ENCODE measurements at regions not wholly inside any gene's neighbourhood (a gene's known extent, or its start where the extent isn't known, plus 50 kb on each side); places are given as distances from the start of the nearest gene placed in this dataset.

DNA sequence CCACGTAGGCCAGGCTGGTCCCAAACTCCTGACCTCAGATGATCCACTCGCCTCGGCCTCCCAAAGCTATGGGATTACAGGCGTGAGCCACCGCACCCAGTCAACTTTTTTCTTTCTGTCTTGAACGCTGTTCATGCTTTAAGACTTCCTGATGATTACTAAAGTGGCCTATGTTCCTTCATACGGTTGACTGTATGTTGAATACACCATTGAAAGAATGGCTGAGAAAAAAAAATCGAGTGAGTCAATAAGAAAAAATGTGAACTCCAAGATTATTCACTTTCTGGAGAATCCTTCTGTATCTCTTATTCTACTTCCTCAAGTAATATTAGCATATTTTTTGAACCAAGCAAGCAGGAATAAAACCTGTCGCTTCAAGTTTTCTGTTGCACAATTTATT, 955.0 kb downstream of the GATA3 start:
- no peak for DNase-seq
- no peaks in the 10 kb centered on the region for H3K27me3 ChIP-seq
- no peak overlapping the region for H3K27ac ChIP-seq
- no peaks in the 10 kb centered on the region for H3K4me1 ChIP-seq
- H3K4me3 ChIP-seq: no peak overlapping the region
- no peaks in the 10 kb centered on the region for H3K36me3 ChIP-seq
- H3K9me3 ChIP-seq (replicated peaks): no peaks in the 10 kb centered on the region

DNA sequence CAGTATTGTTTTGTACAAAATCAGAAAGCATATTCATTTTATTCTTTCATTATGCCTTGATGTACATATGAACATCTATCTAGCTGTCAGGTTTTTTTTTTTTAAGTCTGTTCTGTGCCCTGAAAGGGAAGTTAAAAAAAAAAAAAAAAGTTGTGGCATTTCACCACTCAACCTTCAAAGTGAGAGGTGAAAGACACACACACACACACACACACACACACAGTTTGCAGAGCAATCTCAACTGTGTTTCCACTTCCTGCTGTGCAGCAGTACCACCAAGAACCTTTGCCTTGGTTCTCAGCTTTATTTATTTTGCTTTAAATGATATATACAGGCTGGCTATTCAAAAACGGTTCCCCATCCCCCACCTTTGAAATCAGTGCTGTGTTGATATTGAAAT, 955.6 kb downstream of the GATA3 start:
- Histone ChIP-seq H3K36me3 (no peaks in the 10 kb centered on the region), H3K9me3 (replicated peaks) (no peaks in the 10 kb centered on the region), H3K4me3 (no peak overlapping the region), H3K27ac (no peak overlapping the region), H3K27me3 (no peaks in the 10 kb centered on the region), H3K4me1 (no peaks in the 10 kb centered on the region)
- no peak for DNase-seq

DNA sequence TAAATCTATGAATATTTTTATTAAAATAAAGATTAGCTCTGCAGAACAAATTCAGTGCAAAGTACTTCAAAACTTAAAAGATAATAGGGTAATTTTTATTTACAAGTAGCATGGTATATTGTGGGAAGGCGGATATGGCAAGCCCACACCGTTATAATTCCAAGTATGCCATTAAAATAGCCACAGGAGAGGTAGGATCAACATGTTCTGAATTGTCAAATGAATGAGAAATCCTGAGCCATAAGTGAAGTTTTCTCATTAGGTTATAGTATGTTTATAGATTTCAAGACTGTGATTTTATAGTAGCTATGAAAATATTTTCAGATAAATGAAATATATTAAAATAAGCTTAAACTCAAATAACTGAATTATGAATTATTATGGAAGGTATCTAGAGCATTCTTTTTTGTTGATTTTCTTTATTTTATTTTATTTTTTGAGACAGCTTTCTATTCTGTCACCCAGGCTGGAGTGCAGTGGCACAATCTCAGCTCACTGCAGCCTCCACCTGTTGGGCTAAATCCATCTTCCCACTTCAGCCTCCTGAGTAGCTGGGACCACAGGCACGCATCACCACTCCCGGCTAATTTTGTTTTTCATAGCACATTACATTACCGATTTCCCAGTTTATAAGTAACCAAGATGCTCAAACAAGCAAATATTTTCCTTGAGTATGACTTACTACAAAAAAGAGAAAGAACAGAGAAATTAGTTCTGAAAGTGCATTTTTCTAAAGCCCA, 956.6 kb downstream of the GATA3 start:
- Histone ChIP-seq H3K27me3 (no peaks in the 10 kb centered on the region), H3K4me3 (no peak overlapping the region), H3K4me1 (no peaks in the 10 kb centered on the region), H3K36me3 (no peaks in the 10 kb centered on the region), H3K27ac (no peak overlapping the region), H3K9me3 (replicated peaks) (no peaks in the 10 kb centered on the region)
- DNase-seq: no peak

DNA sequence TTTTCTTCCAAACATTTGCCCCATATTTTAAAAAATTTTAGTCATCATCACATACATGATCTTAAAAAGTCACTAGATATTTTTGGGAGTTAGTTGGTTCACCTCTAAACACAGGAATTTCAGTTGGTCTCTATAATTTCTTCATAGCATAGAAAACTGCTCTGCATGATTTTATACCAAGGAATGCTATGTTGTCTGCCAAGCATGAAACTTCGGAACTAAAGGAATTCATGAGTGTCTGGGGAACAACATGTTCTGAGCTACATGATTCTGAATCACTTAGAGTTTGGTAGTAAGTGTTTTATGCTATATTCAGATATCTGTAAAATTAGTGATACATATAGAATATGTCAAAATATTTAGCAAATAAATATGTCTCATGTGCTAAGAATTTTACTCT, 957.8 kb downstream of the GATA3 start:
- Histone ChIP-seq H3K27ac (no peak overlapping the region), H3K4me3 (no peak overlapping the region), H3K4me1 (no peaks in the 10 kb centered on the region), H3K36me3 (no peaks in the 10 kb centered on the region), H3K27me3 (no peaks in the 10 kb centered on the region), H3K9me3 (replicated peaks) (no peaks in the 10 kb centered on the region)
- no peak for DNase-seq

DNA sequence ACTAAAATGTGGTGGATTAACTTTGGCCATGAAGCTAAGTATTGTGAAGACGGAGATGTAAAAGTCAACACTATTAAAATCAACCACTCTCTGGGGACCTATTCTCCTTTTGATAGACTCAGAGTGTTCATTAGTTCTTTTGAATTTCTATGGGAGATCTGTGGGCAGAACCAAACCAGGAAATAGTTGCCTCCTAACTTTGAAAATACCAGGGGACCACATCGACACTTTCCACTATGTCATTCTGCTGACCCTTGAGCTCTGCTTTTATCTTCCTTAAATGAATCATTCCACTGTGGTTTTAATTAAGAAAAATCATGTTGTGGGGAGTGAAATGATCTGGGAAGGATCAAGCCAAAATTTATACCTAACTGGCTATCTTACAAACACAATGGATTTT, 960.5 kb downstream of the GATA3 start:
- no peak for DNase-seq
- Histone ChIP-seq H3K4me1 (no peaks in the 10 kb centered on the region), H3K27ac (no peak overlapping the region), H3K4me3 (no peak overlapping the region), H3K36me3 (no peaks in the 10 kb centered on the region), H3K9me3 (replicated peaks) (no peaks in the 10 kb centered on the region), H3K27me3 (no peaks in the 10 kb centered on the region)

DNA sequence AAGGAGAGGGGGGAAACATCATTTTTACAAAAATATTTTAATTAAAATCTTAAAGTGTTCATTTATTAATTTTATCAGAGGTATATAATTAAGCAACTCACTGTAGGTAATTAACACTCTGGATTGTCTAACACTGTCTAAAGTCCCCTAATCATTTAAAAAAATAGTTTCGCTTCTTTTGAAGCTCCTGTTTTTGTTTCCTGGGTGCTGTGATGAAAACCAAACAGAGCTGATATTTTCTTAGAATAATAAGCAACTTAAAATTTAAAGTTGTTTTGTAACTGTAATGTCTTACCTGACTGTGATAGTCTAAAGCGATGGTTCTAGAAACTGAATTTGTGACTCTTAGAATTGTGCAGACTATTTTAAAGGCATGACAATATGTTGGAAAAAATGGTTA, 961.0 kb downstream of the GATA3 start:
- Histone ChIP-seq H3K27ac (no peak overlapping the region), H3K27me3 (no peaks in the 10 kb centered on the region), H3K4me1 (no peaks in the 10 kb centered on the region), H3K9me3 (replicated peaks) (no peaks in the 10 kb centered on the region), H3K36me3 (no peaks in the 10 kb centered on the region), H3K4me3 (no peak overlapping the region)
- DNase-seq: no peak

DNA sequence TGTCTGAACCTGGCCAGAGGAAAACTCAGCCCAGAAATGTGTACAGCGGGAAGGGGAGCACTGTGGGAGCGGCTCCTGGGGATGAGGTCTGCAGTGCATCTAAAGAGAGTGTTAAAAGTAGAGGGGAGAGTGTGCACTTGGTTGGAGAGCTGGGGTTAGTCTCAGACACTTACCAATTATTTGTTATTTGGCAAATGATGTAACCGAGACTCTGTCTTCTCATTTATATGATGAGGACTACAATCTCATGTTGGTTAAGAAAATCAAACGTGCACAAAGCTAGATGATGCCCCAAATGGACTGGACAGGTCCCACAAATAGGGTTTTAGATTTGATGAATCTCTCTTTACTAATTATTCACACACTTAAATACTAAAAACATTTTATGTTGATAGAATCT, 962.4 kb downstream of the GATA3 start:
- Histone ChIP-seq H3K9me3 (replicated peaks) (no peaks in the 10 kb centered on the region), H3K27me3 (no peaks in the 10 kb centered on the region), H3K4me1 (no peaks in the 10 kb centered on the region), H3K4me3 (no peak overlapping the region), H3K36me3 (no peaks in the 10 kb centered on the region), H3K27ac (no peak overlapping the region)
- no peak for DNase-seq

DNA sequence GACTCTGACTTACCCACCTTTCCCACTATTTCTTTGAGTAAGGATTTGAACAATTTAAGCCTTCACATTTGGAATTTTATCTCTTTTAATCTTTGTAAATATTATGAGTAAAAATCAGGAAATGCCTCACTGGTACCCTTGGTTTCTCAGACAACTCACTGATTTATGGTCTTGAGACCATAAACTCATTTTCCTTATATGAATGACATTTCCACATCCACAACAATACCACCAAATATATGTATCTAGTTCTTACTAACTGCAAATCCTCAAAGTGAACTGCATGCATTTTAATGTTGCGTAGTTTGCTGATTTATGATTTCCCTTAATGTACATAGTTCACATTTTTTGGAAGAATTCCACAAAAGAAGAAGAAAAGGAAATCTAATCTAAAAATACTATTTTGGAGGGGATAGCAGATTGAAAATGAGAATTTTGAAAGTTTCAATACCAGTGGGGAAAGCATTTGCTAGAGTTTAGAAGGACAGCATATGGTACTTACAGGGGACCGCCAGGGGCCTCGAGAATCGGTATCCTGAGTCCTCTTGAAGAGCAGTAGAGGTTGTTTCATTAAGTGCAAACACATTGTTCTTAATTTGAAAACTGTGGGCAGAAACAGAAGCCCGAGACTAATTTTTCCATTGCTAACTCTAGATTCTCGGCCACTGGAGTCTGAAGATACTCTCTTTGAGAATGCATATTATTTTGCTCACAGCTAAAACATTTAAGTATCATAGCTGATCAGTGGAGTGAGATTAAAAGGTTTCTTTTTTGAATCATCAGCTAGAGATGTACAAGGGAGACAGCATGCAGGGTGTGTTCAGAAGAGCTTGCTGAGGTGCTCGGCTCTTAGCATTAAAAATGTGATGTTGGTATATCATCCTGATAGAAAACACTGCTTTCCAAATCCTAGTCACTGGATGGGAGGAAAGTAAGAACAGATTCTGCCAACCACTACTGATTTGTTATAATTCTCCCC, 964.0 kb downstream of the GATA3 start:
- Histone ChIP-seq H3K27ac (no peak overlapping the region), H3K4me3 (no peak overlapping the region), H3K27me3 (no peaks in the 10 kb centered on the region), H3K4me1 (no peaks in the 10 kb centered on the region), H3K9me3 (replicated peaks) (no peaks in the 10 kb centered on the region), H3K36me3 (no peaks in the 10 kb centered on the region)
- DNase-seq: no peak

DNA sequence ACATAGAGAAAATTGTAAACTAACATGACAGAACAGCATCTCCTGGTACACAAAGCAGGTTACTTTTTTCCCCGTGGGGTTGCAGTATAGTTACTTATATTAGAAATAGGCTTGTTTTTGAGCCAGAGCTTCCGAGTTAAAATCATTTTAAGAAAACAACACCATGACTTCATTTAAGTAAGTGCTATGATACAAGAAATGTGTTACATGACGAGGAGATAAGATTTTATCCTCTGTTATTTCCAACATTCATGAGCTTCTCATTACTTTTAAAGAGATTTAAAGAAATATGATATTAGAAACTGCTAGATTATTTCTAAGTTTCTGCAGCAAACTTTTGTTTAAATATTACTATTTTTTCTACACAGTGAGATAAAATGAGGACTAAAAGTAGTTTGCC, 968.7 kb downstream of the GATA3 start:
- Histone ChIP-seq H3K27ac (no peak overlapping the region), H3K27me3 (no peaks in the 10 kb centered on the region), H3K4me1 (no peaks in the 10 kb centered on the region), H3K9me3 (replicated peaks) (no peaks in the 10 kb centered on the region), H3K4me3 (no peak overlapping the region), H3K36me3 (no peaks in the 10 kb centered on the region)
- DNase-seq: no peak

DNA sequence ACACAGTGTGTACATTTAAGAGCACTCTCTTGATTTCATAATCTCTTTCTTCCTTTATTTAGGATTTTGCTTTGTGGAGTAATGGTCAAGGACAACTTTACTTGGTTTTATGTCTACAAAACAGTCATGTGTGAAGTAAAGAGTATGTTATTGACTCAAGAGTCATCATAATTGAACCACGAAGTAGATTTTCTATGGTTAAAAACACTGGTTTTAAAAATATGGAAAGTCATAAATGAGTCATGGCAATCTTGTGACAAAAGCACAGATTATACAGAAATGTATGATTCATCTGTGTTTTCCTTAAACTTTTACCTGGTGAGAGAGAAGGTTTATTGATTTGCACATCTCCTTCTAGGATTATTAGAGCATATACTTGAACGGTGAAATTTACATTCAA, 969.7 kb downstream of the GATA3 start:
- no peak overlapping the region for H3K27ac ChIP-seq
- H3K27me3 ChIP-seq: no peaks in the 10 kb centered on the region
- H3K4me1 ChIP-seq: no peaks in the 10 kb centered on the region
- no peaks in the 10 kb centered on the region for H3K9me3 ChIP-seq (replicated peaks)
- no peak for DNase-seq
- H3K4me3 ChIP-seq: no peak overlapping the region
- no peaks in the 10 kb centered on the region for H3K36me3 ChIP-seq

DNA sequence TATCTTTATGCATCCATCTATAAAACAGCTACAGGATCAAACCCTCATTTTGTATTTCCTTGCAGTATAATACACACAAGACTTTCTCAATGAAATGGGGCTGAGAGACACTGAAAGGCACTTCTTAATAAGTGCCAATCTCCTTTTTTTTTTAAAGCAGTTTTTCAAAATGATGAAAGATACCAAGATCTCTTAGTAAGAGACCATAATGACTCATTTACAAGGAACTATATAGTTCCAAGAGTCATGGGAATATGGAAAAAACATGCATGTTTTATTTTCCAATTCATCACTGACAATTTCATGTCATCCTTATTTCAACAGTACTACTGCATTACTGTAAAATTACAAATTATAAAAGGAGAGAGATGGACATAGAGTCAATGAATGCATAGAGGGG, 973.7 kb downstream of the GATA3 start:
- H3K4me1 ChIP-seq: no peaks in the 10 kb centered on the region
- H3K4me3 ChIP-seq: no peak overlapping the region
- no peak overlapping the region for H3K27ac ChIP-seq
- no peaks in the 10 kb centered on the region for H3K36me3 ChIP-seq
- no peaks in the 10 kb centered on the region for H3K9me3 ChIP-seq (replicated peaks)
- DNase-seq: no peak
- H3K27me3 ChIP-seq: no peaks in the 10 kb centered on the region

DNA sequence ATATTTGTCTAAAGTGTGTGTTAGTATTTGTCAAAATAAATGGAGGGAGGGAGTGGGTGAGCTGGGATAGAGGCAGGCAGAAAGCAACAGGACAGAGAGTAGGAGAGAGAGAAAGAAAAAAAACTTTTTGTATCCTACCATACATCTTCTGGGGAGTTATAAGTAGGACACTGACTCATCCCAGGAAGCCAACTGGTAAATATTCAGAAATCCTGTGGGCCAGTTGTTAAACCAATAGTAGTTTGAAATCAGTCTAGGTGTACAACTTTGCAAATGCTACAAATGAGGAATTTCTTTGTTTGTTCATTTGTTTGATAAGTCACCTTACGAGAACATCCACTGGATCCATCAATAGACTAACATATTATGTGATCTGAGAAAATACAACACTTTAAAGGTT, 980.9 kb downstream of the GATA3 start:
- Histone ChIP-seq H3K27ac (no peak overlapping the region), H3K27me3 (no peaks in the 10 kb centered on the region; the same call in 1 of the 2 replicates), H3K36me3 (no peaks in the 10 kb centered on the region), H3K4me3 (no peak overlapping the region), H3K9me3 (replicated peaks) (no peaks in the 10 kb centered on the region), H3K4me1 (no peaks in the 10 kb centered on the region)
- DNase-seq: no peak

DNA sequence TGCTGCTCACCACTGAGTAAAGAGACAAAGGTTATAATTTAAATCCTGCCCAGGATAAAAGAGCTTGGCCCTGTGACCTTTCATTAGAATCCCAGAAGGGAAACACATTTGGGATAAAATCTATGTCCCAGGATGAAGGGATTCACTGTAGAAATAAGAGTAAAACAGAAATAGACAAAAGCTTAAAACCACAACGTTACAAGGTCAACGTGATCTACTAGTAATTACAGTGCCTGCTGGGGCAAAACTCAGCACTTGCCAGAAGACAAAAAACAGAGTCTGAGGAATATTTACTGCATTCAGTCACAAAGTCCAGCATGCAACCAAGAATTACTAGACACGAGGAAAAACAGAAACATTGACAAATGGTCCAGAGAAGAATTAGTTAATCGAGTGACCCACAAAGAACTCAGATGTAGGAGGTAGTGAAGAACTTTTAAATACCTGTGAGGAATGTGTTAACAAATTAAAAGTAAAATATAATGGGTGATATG, 982.3 kb downstream of the GATA3 start:
- H3K9me3 ChIP-seq (replicated peaks): no peaks in the 10 kb centered on the region
- H3K27ac ChIP-seq: no peak overlapping the region
- H3K4me1 ChIP-seq: no peaks in the 10 kb centered on the region
- no peak overlapping the region for H3K4me3 ChIP-seq
- no peak for DNase-seq
- H3K36me3 ChIP-seq: no peaks in the 10 kb centered on the region
- H3K27me3 ChIP-seq: no peaks in the 10 kb centered on the region; the same call in 1 of the 2 replicates

DNA sequence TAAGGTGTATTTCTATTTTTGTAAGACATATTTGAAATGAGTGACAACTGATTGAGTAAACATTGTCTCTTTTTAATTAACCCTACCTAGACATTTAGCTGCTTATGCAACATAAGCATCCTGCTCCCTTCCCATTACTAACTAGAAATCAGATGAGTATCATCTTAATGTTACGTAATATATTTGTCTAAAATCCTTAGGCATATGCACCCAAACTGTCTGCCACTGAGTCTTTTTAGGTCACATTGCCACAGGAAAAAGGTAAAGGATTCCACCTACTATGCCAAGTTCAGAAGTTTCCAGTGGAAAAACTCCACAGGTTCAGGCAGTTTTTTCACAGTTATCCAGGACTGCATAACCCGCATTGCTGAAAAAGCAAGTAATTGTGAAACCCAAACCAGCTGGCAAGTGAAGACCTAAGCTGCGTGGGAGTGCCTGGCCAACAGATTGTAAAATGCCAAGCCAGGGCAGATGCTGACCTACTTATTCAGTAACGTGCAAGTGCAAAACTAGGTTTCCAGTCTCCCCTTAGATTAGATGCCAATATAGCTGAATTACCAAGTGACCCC, 983.7 kb downstream of the GATA3 start:
- H3K36me3 ChIP-seq: no peaks in the 10 kb centered on the region
- no peaks in the 10 kb centered on the region; the same call in 1 of the 2 replicates for H3K27me3 ChIP-seq
- H3K4me3 ChIP-seq: no peak overlapping the region
- H3K9me3 ChIP-seq (replicated peaks): no peaks in the 10 kb centered on the region
- H3K4me1 ChIP-seq: no peaks in the 10 kb centered on the region
- DNase-seq: no peak
- no peak overlapping the region for H3K27ac ChIP-seq

DNA sequence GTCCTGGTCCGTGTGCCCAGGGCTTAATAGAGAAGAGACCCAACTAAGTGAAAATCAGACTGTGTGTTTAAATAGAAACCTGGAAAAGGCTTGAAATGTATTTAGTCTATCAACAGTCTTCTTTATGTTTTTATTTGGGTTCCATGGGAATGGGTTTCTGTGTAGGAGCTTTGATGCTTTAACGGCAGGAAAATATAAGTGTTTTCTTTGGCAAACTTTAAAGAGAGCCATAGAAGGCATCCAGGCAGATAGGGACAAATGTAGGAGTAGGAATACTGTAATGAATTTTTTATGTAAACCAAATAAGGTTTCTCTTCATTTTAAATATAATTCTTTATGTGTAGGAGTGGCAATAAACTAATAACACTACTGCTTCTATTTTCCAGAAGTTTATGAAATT, 989.0 kb downstream of the GATA3 start:
- Histone ChIP-seq H3K9me3 (replicated peaks) (no peaks in the 10 kb centered on the region), H3K27ac (no peak overlapping the region), H3K36me3 (no peaks in the 10 kb centered on the region), H3K27me3 (no peaks in the 10 kb centered on the region), H3K4me3 (no peak overlapping the region), H3K4me1 (no peaks in the 10 kb centered on the region)
- no peak for DNase-seq

Data from SJCRH30 (cell line).